Left ventricle myocardium inferior (tissue), 1 donor: ENCODE measurements at regions not wholly inside any gene's neighbourhood (a gene's known extent, or its start where the extent isn't known, plus 50 kb on each side); places are given as distances from the start of the nearest gene placed in this dataset.

ENCODE experiments used
- DNase-seq: peaks from one replicate; pipeline ENCODE4 v3.0.0-alpha.2; 2020
- H3K27ac ChIP-seq: fragments of 200-600 bp; replicated peaks from 2 replicates; pipeline ENCODE4 v1.8.0; 2021
- H3K27me3 ChIP-seq: fragments of 200-600 bp; 2 replicates; pipeline ENCODE4 v1.8.0; 2021; ENCODE audit warnings: low read depth
- H3K36me3 ChIP-seq: fragments of 200-600 bp; 2 replicates; pipeline ENCODE4 v1.8.0; 2021
- H3K4me1 ChIP-seq: fragments of 200-600 bp; 2 replicates; pipeline ENCODE4 v1.8.0; 2021
- H3K4me3 ChIP-seq: fragments of 200-600 bp; 2 replicates; pipeline ENCODE4 v1.8.0; 2021; ENCODE audit warnings: mild to moderate bottlenecking, moderate library complexity
- H3K9me3 ChIP-seq: fragments of 200-600 bp; replicated peaks from 2 replicates; pipeline ENCODE4 v1.8.0; 2021
- CTCF ChIP-seq: fragments of 200-600 bp; IDR thresholded peaks from 2 replicates; pipeline ENCODE4 v1.8.0; 2021; ENCODE audit warnings: antibody characterized with exemption, mild to moderate bottlenecking, borderline replicate concordance
- intact Hi-C: fragments of 100-400 bp; cut with micrococcal nuclease; formaldehyde crosslinking; loops from one replicate; pipeline ENCODE4 v1.11.0; 2022
- donor health status: DM: no; HTN: yes; CAD: no; lungs with severe emphysema.

- Histone ChIP-seq H3K4me1 (no peaks in the 10 kb centered on the region), H3K27me3 (no peaks in the 10 kb centered on the region), H3K36me3 (no peaks in the 10 kb centered on the region), H3K9me3 (no peaks in the 10 kb centered on the region), H3K4me3 (no peak overlapping the region), H3K27ac (no peak overlapping the region)
- intact Hi-C loops, result no loop called here
- DNase-seq, result no peak
- TF ChIP-seq CTCF, result no peak
These were observed 271.0 kb upstream of the SLC30A5 start for GRCh38 chr5:68822796-68823195.

- H3K36me3 ChIP-seq, result no peaks in the 10 kb centered on the region
- no peaks in the 10 kb centered on the region for H3K9me3 ChIP-seq
- no peak overlapping the region for H3K4me3 ChIP-seq
- TF ChIP-seq CTCF, result no peak
- intact Hi-C loops, result no loop called here
- H3K4me1 ChIP-seq, result no peaks in the 10 kb centered on the region
- no peak overlapping the region for H3K27ac ChIP-seq
- H3K27me3 ChIP-seq, result no peaks in the 10 kb centered on the region
- DNase-seq, result no peak
These were observed 270.5 kb upstream of the SLC30A5 start for GRCh38 chr5:68823301-68823700.

- TF ChIP-seq CTCF, result no peak
- H3K27ac ChIP-seq, result no peak overlapping the region
- no peaks in the 10 kb centered on the region for H3K9me3 ChIP-seq
- no peaks in the 10 kb centered on the region for H3K4me1 ChIP-seq
- H3K36me3 ChIP-seq, result no peaks in the 10 kb centered on the region
- no peak for DNase-seq
- H3K4me3 ChIP-seq, result no peak overlapping the region
- intact Hi-C loops, result no loop called here
- H3K27me3 ChIP-seq, result no peaks in the 10 kb centered on the region
These were observed 263.4 kb upstream of the SLC30A5 start for GRCh38 chr5:68830377-68830898.

GRCh38 chr5:68834491-68834981 is 259.3 kb upstream of the SLC30A5 start:
- Histone ChIP-seq H3K9me3 (no peaks in the 10 kb centered on the region), H3K27me3 (no peaks in the 10 kb centered on the region), H3K27ac (no peak overlapping the region), H3K4me1 (no peaks in the 10 kb centered on the region), H3K36me3 (no peaks in the 10 kb centered on the region), H3K4me3 (no peak overlapping the region)
- DNase-seq, result no peak
- no peak for TF ChIP-seq CTCF
- intact Hi-C loops, result no loop called here

- DNase-seq, result no peak
- TF ChIP-seq CTCF, result no peak
- intact Hi-C loops, result no loop called here
- Histone ChIP-seq H3K4me3 (no peak overlapping the region), H3K4me1 (no peaks in the 10 kb centered on the region), H3K9me3 (no peaks in the 10 kb centered on the region), H3K27ac (no peak overlapping the region), H3K27me3 (no peaks in the 10 kb centered on the region), H3K36me3 (no peaks in the 10 kb centered on the region)
These were observed 255.6 kb upstream of the SLC30A5 start for GRCh38 chr5:68838157-68838718.
